Neural progenitor cell (in vitro differentiated cells): ENCODE measurements at regions not wholly inside any gene's neighbourhood (a gene's known extent, or its start where the extent isn't known, plus 50 kb on each side); places are given as distances from the start of the nearest gene placed in this dataset.

Source experiments
- EZH2 ChIP-seq: fragments of 200-600 bp; sonication (generic); IDR thresholded peaks from 2 replicates; pipeline ENCODE4 v1.6.1; 2017; ENCODE audit warnings: antibody characterized with exemption, mild to moderate bottlenecking, moderate library complexity
- EZH2phosphoT487 ChIP-seq: fragments of 200-600 bp; sonication (generic); IDR thresholded peaks from 2 replicates; pipeline ENCODE4 v1.6.1; 2017; ENCODE audit warnings: antibody characterized with exemption
- TF ChIP-seq, protein P1 (sequence below): fragments of 200-600 bp; sonication (generic); IDR thresholded peaks from 2 replicates; pipeline ENCODE4 v1.5.1; 2017; ENCODE audit warnings: antibody characterized with exemption, mild to moderate bottlenecking

DNA sequence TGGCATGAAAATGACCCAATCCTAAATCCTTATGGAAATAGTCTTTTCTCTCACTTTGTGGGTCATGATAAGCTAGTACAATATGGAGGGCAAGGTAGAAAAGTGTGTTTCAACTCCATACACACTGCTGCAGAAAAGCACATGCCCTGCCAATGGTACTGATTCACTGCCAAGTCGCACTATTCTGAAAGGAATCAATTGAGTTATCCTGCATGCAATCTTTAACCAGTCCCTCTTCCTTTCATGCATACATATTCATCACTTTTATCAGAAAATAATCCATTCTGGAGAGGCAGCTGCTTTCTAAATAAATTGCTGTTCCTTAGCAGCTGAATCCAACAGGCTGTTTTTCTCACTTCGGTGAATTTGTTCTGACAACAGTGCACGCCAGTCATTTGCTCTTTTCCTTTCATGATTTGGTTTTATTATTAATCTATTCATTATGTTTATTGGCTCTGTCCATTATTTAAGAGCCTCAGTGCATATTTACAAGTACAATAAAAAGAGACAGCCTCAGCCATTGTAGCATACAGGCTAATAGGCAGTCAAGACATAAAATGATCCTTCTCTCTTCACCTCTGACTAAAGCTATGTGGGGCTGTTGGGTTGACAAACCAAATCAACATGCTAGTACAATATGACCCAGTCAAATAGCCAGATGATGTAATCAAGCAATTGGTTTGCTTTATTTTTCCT lies 108.8 kb downstream of the CHD1L start:
- TF ChIP-seq, protein P1, sequence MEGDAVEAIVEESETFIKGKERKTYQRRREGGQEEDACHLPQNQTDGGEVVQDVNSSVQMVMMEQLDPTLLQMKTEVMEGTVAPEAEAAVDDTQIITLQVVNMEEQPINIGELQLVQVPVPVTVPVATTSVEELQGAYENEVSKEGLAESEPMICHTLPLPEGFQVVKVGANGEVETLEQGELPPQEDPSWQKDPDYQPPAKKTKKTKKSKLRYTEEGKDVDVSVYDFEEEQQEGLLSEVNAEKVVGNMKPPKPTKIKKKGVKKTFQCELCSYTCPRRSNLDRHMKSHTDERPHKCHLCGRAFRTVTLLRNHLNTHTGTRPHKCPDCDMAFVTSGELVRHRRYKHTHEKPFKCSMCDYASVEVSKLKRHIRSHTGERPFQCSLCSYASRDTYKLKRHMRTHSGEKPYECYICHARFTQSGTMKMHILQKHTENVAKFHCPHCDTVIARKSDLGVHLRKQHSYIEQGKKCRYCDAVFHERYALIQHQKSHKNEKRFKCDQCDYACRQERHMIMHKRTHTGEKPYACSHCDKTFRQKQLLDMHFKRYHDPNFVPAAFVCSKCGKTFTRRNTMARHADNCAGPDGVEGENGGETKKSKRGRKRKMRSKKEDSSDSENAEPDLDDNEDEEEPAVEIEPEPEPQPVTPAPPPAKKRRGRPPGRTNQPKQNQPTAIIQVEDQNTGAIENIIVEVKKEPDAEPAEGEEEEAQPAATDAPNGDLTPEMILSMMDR = no peak
- TF ChIP-seq EZH2 (no peak), EZH2phosphoT487 (no peak)
